GM12865 (cell line): ENCODE measurements at regions not wholly inside any gene's neighbourhood (a gene's known extent, or its start where the extent isn't known, plus 50 kb on each side); places are given as distances from the start of the nearest gene placed in this dataset.
"Not testable (repeated sequence)": the region's sequence is repeated elsewhere in the genome, so short reads cannot be mapped to it uniquely, and the experiment has no call there.

Experiments used
- DNase-seq: peaks from one replicate; pipeline ENCODE4 v3.0.0; 2010; ENCODE audit warnings: low read depth
- H3K4me3 ChIP-seq: 2 replicates; pipeline ENCODE4 v1.5.1; 2011; ENCODE audit warnings: mild to moderate bottlenecking, low read depth, low read length, control low read depth

- not testable (repeated sequence) for H3K4me3 ChIP-seq, DNase-seq
These were observed 2695.8 kb upstream of the TPTE start for GRCh38 chr21:7825627-7826026.

- DNase-seq, H3K4me3 ChIP-seq: not testable (repeated sequence)
These were observed 2695.2 kb upstream of the TPTE start for GRCh38 chr21:7826174-7826573.

- not testable (repeated sequence) for DNase-seq
These were observed 2693.1 kb upstream of the TPTE start for GRCh38 chr21:7828260-7828659.

GRCh38 chr21:7829411-7829810 lies 2692.0 kb upstream of the TPTE start:
- not testable (repeated sequence) for DNase-seq, H3K4me3 ChIP-seq

More at GRCh38 chr21:7828260-7828659, 2693.1 kb upstream of the TPTE start:
- H3K4me3 ChIP-seq, result not testable (repeated sequence)

GRCh38 chr21:7837315-7837714 lies 2684.1 kb upstream of the TPTE start:
- H3K4me3 ChIP-seq, DNase-seq: not testable (repeated sequence)

- not testable (repeated sequence) for H3K4me3 ChIP-seq, DNase-seq
These were observed 2668.0 kb upstream of the TPTE start for GRCh38 chr21:7853426-7853825.

- H3K4me3 ChIP-seq, DNase-seq: not testable (repeated sequence)
These were observed 2667.5 kb upstream of the TPTE start for GRCh38 chr21:7853836-7854235.
